Caco-2 (cell line): ENCODE measurements at regions not wholly inside any gene's neighbourhood (a gene's known extent, or its start where the extent isn't known, plus 50 kb on each side); places are given as distances from the start of the nearest gene placed in this dataset.

Experiments
- BruUV-seq: library from RNA; stranded (reverse); fragments of 400-500 nt; replicated peaks from 2 replicates; lab custom pipeline; 2021; lab: Mats Ljungman, UMichigan
- CTCF ChIA-PET: fragments of 300-600 bp; sonication (Branson Sonifier 250); formaldehyde crosslinking; loops from one replicate; lab custom pipeline; 2022; ENCODE audit warnings: antibody characterized with exemption; lab: Charles Lee
- POLR2A ChIA-PET: fragments of 300-600 bp; sonication (Branson Sonifier 250); formaldehyde crosslinking; loops from one replicate; lab custom pipeline; 2022; ENCODE audit warnings: antibody characterized with exemption; lab: Charles Lee
- DNase-seq, 2 experiments: peaks; one replicate each; pipeline versions ENCODE4 v3.0.0 to v3.0.0-alpha.2; 2020 to 2022
- H3K27me3 ChIP-seq: replicated peaks from 2 replicates; pipeline ENCODE4 v1.6.0; 2011; ENCODE audit warnings: low read length; ENCODE audit not compliant: control insufficient read depth, insufficient read depth
- H3K36me3 ChIP-seq: 2 replicates; pipeline ENCODE4 v1.5.1; 2011; ENCODE audit warnings: low read length; ENCODE audit not compliant: control insufficient read depth, insufficient read depth
- H3K4me1 ChIP-seq: fragments of 250-450 bp; sonication (Bioruptor Pico); 2 replicates; pipeline ENCODE4 v1.5.1; 2020; ENCODE audit warnings: mild to moderate bottlenecking
- H3K4me3 ChIP-seq: 2 replicates; pipeline ENCODE4 v1.5.1; 2011; ENCODE audit warnings: low read depth, mild to moderate bottlenecking, control low read depth, low read length
- H3K9me3 ChIP-seq: fragments of 250-450 bp; sonication (Bioruptor Pico); 2 replicates; pipeline ENCODE4 v1.5.1; 2020; ENCODE audit warnings: mild to moderate bottlenecking, moderate library complexity
- H3K27ac Mint-ChIP-seq: one replicate; pipeline ENCODE4 v1.8.0; 2022; ENCODE audit warnings: mixed read lengths; ENCODE audit not compliant: unreplicated experiment
- H3K27me3 Mint-ChIP-seq: one replicate; pipeline ENCODE4 v1.8.0; 2022; ENCODE audit warnings: mixed read lengths; ENCODE audit not compliant: insufficient read depth, unreplicated experiment
- H3K36me3 Mint-ChIP-seq: one replicate; pipeline ENCODE4 v1.8.0; 2022; ENCODE audit warnings: mild to moderate bottlenecking, mixed read lengths; ENCODE audit not compliant: insufficient read depth, unreplicated experiment
- H3K4me1 Mint-ChIP-seq: one replicate; pipeline ENCODE4 v1.8.0; 2022; ENCODE audit warnings: low read depth, mixed read lengths; ENCODE audit not compliant: unreplicated experiment
- H3K4me3 Mint-ChIP-seq: one replicate; pipeline ENCODE4 v1.8.0; 2022; ENCODE audit warnings: mild to moderate bottlenecking, moderate library complexity, mixed read lengths; ENCODE audit not compliant: unreplicated experiment
- H3K9me3 Mint-ChIP-seq: one replicate; pipeline ENCODE4 v1.8.0; 2022; ENCODE audit warnings: mixed read lengths; ENCODE audit not compliant: unreplicated experiment
- intact Hi-C: fragments of 100-400 bp; cut with micrococcal nuclease; formaldehyde crosslinking; loops from one replicate; pipeline ENCODE4 v1.10.0; 2022; ENCODE audit not compliant: unreplicated experiment
- TF ChIP-seq, protein P1 (sequence below), 2 experiments: fragments of 200-600 bp in 1 of 2; IDR thresholded peaks; 1 replicate in 1 of 2; 2 replicates in 1 of 2; pipeline versions ENCODE4 v1.5.1 to v1.8.0; 2011 to 2022; ENCODE audit warnings: antibody characterized with exemption in 1 of 2, control low read depth in 1 of 2, inconsistent platforms in 1 of 2, low read depth in 1 of 2, low read length in 1 of 2, mild to moderate bottlenecking in 1 of 2, moderate library complexity in 1 of 2; ENCODE audit not compliant: insufficient read depth in 1 of 2, severe bottlenecking in 1 of 2, unreplicated experiment in 1 of 2

DNA sequence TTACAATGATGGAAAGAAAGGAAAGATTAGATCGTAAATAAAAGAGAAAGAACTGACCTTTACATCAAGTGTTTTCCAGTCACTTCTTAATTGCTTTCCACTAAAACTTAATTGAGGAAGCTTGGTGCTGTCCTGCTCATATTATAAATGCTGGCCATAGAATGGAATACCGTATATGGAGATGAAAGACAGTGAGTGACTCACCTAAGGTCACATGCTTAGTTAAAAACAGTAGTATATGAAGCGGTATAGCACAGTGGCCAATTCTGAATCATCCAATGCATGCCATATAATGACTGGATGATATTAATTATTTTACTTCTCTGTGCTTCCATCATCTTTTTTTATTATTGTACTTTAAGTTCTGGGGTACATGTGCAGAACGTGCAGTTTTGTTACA, 482.4 kb upstream of the SGCD start:
- H3K4me3 ChIP-seq: no peak overlapping the region
- H3K4me1 ChIP-seq: no peaks in the 10 kb centered on the region
- TF ChIP-seq, protein P1, sequence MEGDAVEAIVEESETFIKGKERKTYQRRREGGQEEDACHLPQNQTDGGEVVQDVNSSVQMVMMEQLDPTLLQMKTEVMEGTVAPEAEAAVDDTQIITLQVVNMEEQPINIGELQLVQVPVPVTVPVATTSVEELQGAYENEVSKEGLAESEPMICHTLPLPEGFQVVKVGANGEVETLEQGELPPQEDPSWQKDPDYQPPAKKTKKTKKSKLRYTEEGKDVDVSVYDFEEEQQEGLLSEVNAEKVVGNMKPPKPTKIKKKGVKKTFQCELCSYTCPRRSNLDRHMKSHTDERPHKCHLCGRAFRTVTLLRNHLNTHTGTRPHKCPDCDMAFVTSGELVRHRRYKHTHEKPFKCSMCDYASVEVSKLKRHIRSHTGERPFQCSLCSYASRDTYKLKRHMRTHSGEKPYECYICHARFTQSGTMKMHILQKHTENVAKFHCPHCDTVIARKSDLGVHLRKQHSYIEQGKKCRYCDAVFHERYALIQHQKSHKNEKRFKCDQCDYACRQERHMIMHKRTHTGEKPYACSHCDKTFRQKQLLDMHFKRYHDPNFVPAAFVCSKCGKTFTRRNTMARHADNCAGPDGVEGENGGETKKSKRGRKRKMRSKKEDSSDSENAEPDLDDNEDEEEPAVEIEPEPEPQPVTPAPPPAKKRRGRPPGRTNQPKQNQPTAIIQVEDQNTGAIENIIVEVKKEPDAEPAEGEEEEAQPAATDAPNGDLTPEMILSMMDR (IDR thresholded peaks at IDR 0.05; ENCODE audit: insufficient read depth in 1 of 2, low read depth in 1 of 2, low read length in 1 of 2, severe bottlenecking in 1 of 2, unreplicated experiment in 1 of 2): no peak
- no peaks in the 10 kb centered on the region for H3K36me3 ChIP-seq
- ChIA-PET CTCF (no interaction called here), POLR2A (no interaction called here)
- no peaks in the 10 kb centered on the region for H3K9me3 ChIP-seq
- Mint-ChIP-seq H3K9me3 (no peaks in the 10 kb centered on the region), H3K27me3 (no peaks in the 10 kb centered on the region), H3K4me1 (no peaks in the 10 kb centered on the region), H3K36me3 (no peaks in the 10 kb centered on the region), H3K27ac (no peak overlapping the region), H3K4me3 (no peak overlapping the region)
- no peaks in the 10 kb centered on the region for H3K27me3 ChIP-seq
- intact Hi-C loops: no loop called here
- no TSS peak for BruUV-seq
- no peak for DNase-seq

DNA sequence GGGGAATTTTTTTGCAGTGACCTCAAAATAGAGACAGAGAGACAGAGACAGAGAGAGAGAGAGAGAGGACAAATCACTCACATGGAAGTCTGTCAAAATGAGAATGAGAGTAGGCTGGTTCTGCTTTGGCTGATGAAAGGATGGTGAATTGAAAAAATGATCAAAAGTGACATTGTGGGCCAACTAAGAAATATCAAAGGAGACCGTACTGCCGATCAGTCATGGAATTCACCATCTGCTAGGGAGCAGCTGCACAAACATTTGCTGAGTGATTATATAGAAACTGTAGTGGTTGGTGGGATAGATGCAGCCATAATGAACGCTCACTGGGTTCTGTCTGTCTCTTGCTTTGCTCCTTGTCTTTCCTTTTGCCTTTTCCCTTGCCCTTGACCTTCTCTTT, 476.6 kb upstream of the SGCD start:
- H3K36me3 ChIP-seq: no peaks in the 10 kb centered on the region
- no peak for DNase-seq
- Mint-ChIP-seq H3K27me3 (no peaks in the 10 kb centered on the region), H3K27ac (no peak overlapping the region), H3K4me3 (no peak overlapping the region), H3K4me1 (no peaks in the 10 kb centered on the region), H3K9me3 (no peaks in the 10 kb centered on the region), H3K36me3 (no peaks in the 10 kb centered on the region)
- intact Hi-C loops: no loop called here
- no peak overlapping the region for H3K4me3 ChIP-seq
- CTCF ChIA-PET: no interaction called here
- TF ChIP-seq, protein P1 (IDR thresholded peaks at IDR 0.05; ENCODE audit: insufficient read depth in 1 of 2, low read depth in 1 of 2, low read length in 1 of 2, severe bottlenecking in 1 of 2, unreplicated experiment in 1 of 2): no peak
- no peaks in the 10 kb centered on the region for H3K4me1 ChIP-seq
- no peaks in the 10 kb centered on the region for H3K27me3 ChIP-seq
- H3K9me3 ChIP-seq: no peaks in the 10 kb centered on the region
- no TSS peak for BruUV-seq
- POLR2A ChIA-PET: no interaction called here

GRCh38 chr5:155866971-155867370, 460.0 kb upstream of the SGCD start:
- DNase-seq: no peak

More at GRCh38 chr5:155866971-155867370, 460.0 kb upstream of the SGCD start:
- Mint-ChIP-seq H3K36me3 (no peaks in the 10 kb centered on the region), H3K27me3 (peaks cover 7% of the 10 kb centered on the region), H3K9me3 (no peaks in the 10 kb centered on the region), H3K4me3 (no peak overlapping the region), H3K4me1 (no peaks in the 10 kb centered on the region), H3K27ac (no peak overlapping the region)
- ChIA-PET POLR2A (no interaction called here), CTCF (no interaction called here)
- BruUV-seq: no TSS peak
- Histone ChIP-seq H3K9me3 (no peaks in the 10 kb centered on the region), H3K27me3 (no peaks in the 10 kb centered on the region), H3K4me1 (no peaks in the 10 kb centered on the region), H3K4me3 (no peak overlapping the region), H3K36me3 (no peaks in the 10 kb centered on the region)
- intact Hi-C loops: no loop called here
- TF ChIP-seq, protein P1 (IDR thresholded peaks at IDR 0.05; ENCODE audit: insufficient read depth in 1 of 2, low read depth in 1 of 2, low read length in 1 of 2, severe bottlenecking in 1 of 2, unreplicated experiment in 1 of 2): no peak
